ENCODE measurements at regions not wholly inside any gene's neighbourhood (a gene's known extent, or its start where the extent isn't known, plus 50 kb on each side); places are given as distances from the start of the nearest gene placed in this dataset.

- Histone ChIP-seq H3K9ac (ENCODE audit: low read length in 2 of 2) (no peak overlapping the region), H3K4me1 (ENCODE audit: control insufficient read depth, insufficient read depth, low read length) (peaks cover 4% of the 10 kb centered on the region), H3K36me3 (ENCODE audit: control insufficient read depth in 2 of 2, insufficient read depth in 2 of 2, low read length in 2 of 2) (no peaks in the 10 kb centered on the region), H3K4me3 (ENCODE audit: low read length in 2 of 2) (no peak overlapping the region), H3K27ac (ENCODE audit: low read length) (no peak overlapping the region), H3K27me3 (ENCODE audit: control insufficient read depth in 1 of 2, insufficient read depth in 2 of 2, low read length in 2 of 2) (peaks cover 0 to 2% of the 10 kb centered on the region in 2 donors), H3K9me3 (ENCODE audit: control insufficient read depth in 2 of 2, low read length in 2 of 2) (peaks cover 0 to 6% of the 10 kb centered on the region in 2 donors)
These were observed 99.2 kb upstream of the RTL1 start for GRCh38 chr14:101002738-101003137.

- Histone ChIP-seq H3K27ac (ENCODE audit: low read length) (no peak overlapping the region), H3K27me3 (ENCODE audit: control insufficient read depth in 1 of 2, insufficient read depth in 2 of 2, low read length in 2 of 2) (peaks cover 0 to 2% of the 10 kb centered on the region in 2 donors), H3K36me3 (ENCODE audit: control insufficient read depth in 2 of 2, insufficient read depth in 2 of 2, low read length in 2 of 2) (no peaks in the 10 kb centered on the region), H3K4me1 (ENCODE audit: control insufficient read depth, insufficient read depth, low read length) (peaks cover 4% of the 10 kb centered on the region), H3K4me3 (ENCODE audit: low read length in 2 of 2) (no peak overlapping the region), H3K9me3 (ENCODE audit: control insufficient read depth in 2 of 2, low read length in 2 of 2) (peaks cover 0 to 6% of the 10 kb centered on the region in 2 donors), H3K9ac (ENCODE audit: low read length in 2 of 2) (no peak overlapping the region)
These were observed 100.7 kb upstream of the RTL1 start for GRCh38 chr14:101004176-101004575.

GRCh38 chr14:101004954-101005353 is 101.4 kb upstream of the RTL1 start:
- Histone ChIP-seq H3K9me3 (ENCODE audit: control insufficient read depth in 2 of 2, low read length in 2 of 2) (peaks cover 0 to 6% of the 10 kb centered on the region in 2 donors), H3K27me3 (ENCODE audit: control insufficient read depth in 1 of 2, insufficient read depth in 2 of 2, low read length in 2 of 2) (peaks cover 0 to 2% of the 10 kb centered on the region in 2 donors), H3K9ac (ENCODE audit: low read length in 2 of 2) (no peak overlapping the region), H3K4me3 (ENCODE audit: low read length in 2 of 2) (no peak overlapping the region), H3K27ac (ENCODE audit: low read length) (no peak overlapping the region), H3K4me1 (ENCODE audit: control insufficient read depth, insufficient read depth, low read length) (peaks cover 4% of the 10 kb centered on the region), H3K36me3 (ENCODE audit: control insufficient read depth in 2 of 2, insufficient read depth in 2 of 2, low read length in 2 of 2) (no peaks in the 10 kb centered on the region)

- Histone ChIP-seq H3K36me3 (ENCODE audit: control insufficient read depth in 2 of 2, insufficient read depth in 2 of 2, low read length in 2 of 2) (no peaks in the 10 kb centered on the region), H3K9me3 (ENCODE audit: control insufficient read depth in 2 of 2, low read length in 2 of 2) (peaks cover 0 to 6% of the 10 kb centered on the region in 2 donors), H3K27ac (ENCODE audit: low read length) (no peak overlapping the region), H3K4me1 (ENCODE audit: control insufficient read depth, insufficient read depth, low read length) (peaks cover 4% of the 10 kb centered on the region), H3K9ac (ENCODE audit: low read length in 2 of 2) (no peak overlapping the region), H3K4me3 (ENCODE audit: low read length in 2 of 2) (no peak overlapping the region), H3K27me3 (ENCODE audit: control insufficient read depth in 1 of 2, insufficient read depth in 2 of 2, low read length in 2 of 2) (peaks cover 0 to 2% of the 10 kb centered on the region in 2 donors)
These were observed 101.9 kb upstream of the RTL1 start for GRCh38 chr14:101005447-101005846.

GRCh38 chr14:101006008-101006407 is 102.5 kb upstream of the RTL1 start:
- peaks cover 4% of the 10 kb centered on the region for H3K4me1 ChIP-seq (ENCODE audit: control insufficient read depth, insufficient read depth, low read length)

GRCh38 chr14:101007004-101007614 is 103.6 kb upstream of the RTL1 start:
- Histone ChIP-seq H3K9me3 (ENCODE audit: control insufficient read depth in 2 of 2, low read length in 2 of 2) (peaks cover under 1 to 4% of the 10 kb centered on the region in 2 donors), H3K36me3 (ENCODE audit: control insufficient read depth in 2 of 2, insufficient read depth in 2 of 2, low read length in 2 of 2) (no peaks in the 10 kb centered on the region), H3K27me3 (ENCODE audit: control insufficient read depth in 1 of 2, insufficient read depth in 2 of 2, low read length in 2 of 2) (peaks cover 0 to 2% of the 10 kb centered on the region in 2 donors), H3K9ac (ENCODE audit: low read length in 2 of 2) (no peak overlapping the region), H3K27ac (ENCODE audit: low read length) (no peak overlapping the region), H3K4me1 (ENCODE audit: control insufficient read depth, insufficient read depth, low read length) (peaks cover 4% of the 10 kb centered on the region), H3K4me3 (ENCODE audit: low read length in 2 of 2) (no peak overlapping the region)

More at GRCh38 chr14:101006008-101006407, 102.5 kb upstream of the RTL1 start:
- no peaks in the 10 kb centered on the region for H3K36me3 ChIP-seq (ENCODE audit: control insufficient read depth in 2 of 2, insufficient read depth in 2 of 2, low read length in 2 of 2)
- H3K27ac ChIP-seq (ENCODE audit: low read length): no peak overlapping the region
- H3K9ac ChIP-seq (ENCODE audit: low read length in 2 of 2): no peak overlapping the region
- peaks cover 0 to 6% of the 10 kb centered on the region in 2 donors for H3K9me3 ChIP-seq (ENCODE audit: control insufficient read depth in 2 of 2, low read length in 2 of 2)
- H3K4me3 ChIP-seq (ENCODE audit: low read length in 2 of 2): no peak overlapping the region
- H3K27me3 ChIP-seq (ENCODE audit: control insufficient read depth in 1 of 2, insufficient read depth in 2 of 2, low read length in 2 of 2): peaks cover 0 to 2% of the 10 kb centered on the region in 2 donors

- Histone ChIP-seq H3K27me3 (ENCODE audit: control insufficient read depth in 1 of 2, insufficient read depth in 2 of 2, low read length in 2 of 2) (peaks cover 0 to 2% of the 10 kb centered on the region in 2 donors), H3K9ac (ENCODE audit: low read length in 2 of 2) (no peak overlapping the region), H3K4me1 (ENCODE audit: control insufficient read depth, insufficient read depth, low read length) (peaks cover 4% of the 10 kb centered on the region), H3K27ac (ENCODE audit: low read length) (no peak overlapping the region), H3K4me3 (ENCODE audit: low read length in 2 of 2) (no peak overlapping the region), H3K9me3 (ENCODE audit: control insufficient read depth in 2 of 2, low read length in 2 of 2) (peaks cover 0 to 2% of the 10 kb centered on the region in 2 donors), H3K36me3 (ENCODE audit: control insufficient read depth in 2 of 2, insufficient read depth in 2 of 2, low read length in 2 of 2) (no peaks in the 10 kb centered on the region)
These were observed 104.2 kb upstream of the RTL1 start for GRCh38 chr14:101007765-101008164.

GRCh38 chr14:101008196-101008595 is 104.7 kb upstream of the RTL1 start:
- H3K27me3 ChIP-seq (ENCODE audit: control insufficient read depth in 1 of 2, insufficient read depth in 2 of 2, low read length in 2 of 2): peaks cover 0 to 2% of the 10 kb centered on the region in 2 donors
- no peaks in the 10 kb centered on the region for H3K36me3 ChIP-seq (ENCODE audit: control insufficient read depth in 2 of 2, insufficient read depth in 2 of 2, low read length in 2 of 2)
- H3K4me3 ChIP-seq (ENCODE audit: low read length in 2 of 2): no peak overlapping the region
- no peak overlapping the region for H3K9ac ChIP-seq (ENCODE audit: low read length in 2 of 2)
- H3K4me1 ChIP-seq (ENCODE audit: control insufficient read depth, insufficient read depth, low read length): peaks cover 4% of the 10 kb centered on the region
- H3K27ac ChIP-seq (ENCODE audit: low read length): no peak overlapping the region
- H3K9me3 ChIP-seq (ENCODE audit: control insufficient read depth in 2 of 2, low read length in 2 of 2): peaks cover 0 to 2% of the 10 kb centered on the region in 2 donors

- H3K4me1 ChIP-seq (ENCODE audit: control insufficient read depth, insufficient read depth, low read length): peaks cover 4% of the 10 kb centered on the region
- H3K27me3 ChIP-seq (ENCODE audit: control insufficient read depth in 1 of 2, insufficient read depth in 2 of 2, low read length in 2 of 2): peaks cover 0 to 2% of the 10 kb centered on the region in 2 donors
- H3K4me3 ChIP-seq (ENCODE audit: low read length in 2 of 2): no peak overlapping the region
- no peaks in the 10 kb centered on the region for H3K36me3 ChIP-seq (ENCODE audit: control insufficient read depth in 2 of 2, insufficient read depth in 2 of 2, low read length in 2 of 2)
- H3K9me3 ChIP-seq (ENCODE audit: control insufficient read depth in 2 of 2, low read length in 2 of 2): peaks cover 0 to 2% of the 10 kb centered on the region in 2 donors
- no peak overlapping the region for H3K9ac ChIP-seq (ENCODE audit: low read length in 2 of 2)
- no peak overlapping the region for H3K27ac ChIP-seq (ENCODE audit: low read length)
These were observed 105.3 kb upstream of the RTL1 start for GRCh38 chr14:101008631-101009336.

GRCh38 chr14:101009531-101009930 is 106.0 kb upstream of the RTL1 start:
- Histone ChIP-seq H3K27me3 (ENCODE audit: control insufficient read depth in 1 of 2, insufficient read depth in 2 of 2, low read length in 2 of 2) (peaks cover 0 to under 1% of the 10 kb centered on the region in 2 donors), H3K9ac (ENCODE audit: low read length in 2 of 2) (no peak overlapping the region), H3K36me3 (ENCODE audit: control insufficient read depth in 2 of 2, insufficient read depth in 2 of 2, low read length in 2 of 2) (no peaks in the 10 kb centered on the region), H3K4me3 (ENCODE audit: low read length in 2 of 2) (no peak overlapping the region), H3K9me3 (ENCODE audit: control insufficient read depth in 2 of 2, low read length in 2 of 2) (peaks cover 0 to 2% of the 10 kb centered on the region in 2 donors), H3K4me1 (ENCODE audit: control insufficient read depth, insufficient read depth, low read length) (no peaks in the 10 kb centered on the region), H3K27ac (ENCODE audit: low read length) (no peak overlapping the region)

GRCh38 chr14:101010293-101010692 is 106.8 kb upstream of the RTL1 start:
- Histone ChIP-seq H3K27ac (ENCODE audit: low read length) (no peak overlapping the region), H3K4me3 (ENCODE audit: low read length in 2 of 2) (no peak overlapping the region), H3K36me3 (ENCODE audit: control insufficient read depth in 2 of 2, insufficient read depth in 2 of 2, low read length in 2 of 2) (no peaks in the 10 kb centered on the region)

More at GRCh38 chr14:101010293-101010692, 106.8 kb upstream of the RTL1 start:
- H3K27me3 ChIP-seq (ENCODE audit: control insufficient read depth in 1 of 2, insufficient read depth in 2 of 2, low read length in 2 of 2): no peaks in the 10 kb centered on the region
- no peaks in the 10 kb centered on the region for H3K4me1 ChIP-seq (ENCODE audit: control insufficient read depth, insufficient read depth, low read length)
- H3K9ac ChIP-seq (ENCODE audit: low read length in 2 of 2): no peak overlapping the region
- peaks cover 0 to 2% of the 10 kb centered on the region in 2 donors for H3K9me3 ChIP-seq (ENCODE audit: control insufficient read depth in 2 of 2, low read length in 2 of 2)

Data from stomach smooth muscle (tissue), 2 donors.